IPS-15b (cell line): ENCODE measurements at regions not wholly inside any gene's neighbourhood (a gene's known extent, or its start where the extent isn't known, plus 50 kb on each side); places are given as distances from the start of the nearest gene placed in this dataset.

ENCODE experiments used
- H3K27me3 ChIP-seq: one replicate; pipeline ENCODE4 v1.6.1; 2013; ENCODE audit warnings: low read length; ENCODE audit not compliant: control insufficient read depth, insufficient read depth
- H3K36me3 ChIP-seq: one replicate; pipeline ENCODE4 v1.6.1; 2013; ENCODE audit warnings: low read length; ENCODE audit not compliant: control insufficient read depth, insufficient read depth
- H3K4me1 ChIP-seq: one replicate; pipeline ENCODE4 v1.6.1; 2013; ENCODE audit warnings: mild to moderate bottlenecking, low read length; ENCODE audit not compliant: control insufficient read depth, insufficient read depth
- H3K4me3 ChIP-seq: one replicate; pipeline ENCODE4 v1.5.1; 2013; ENCODE audit warnings: low read depth, low read length
- H3K9ac ChIP-seq: one replicate; pipeline ENCODE4 v1.6.1; 2013; ENCODE audit warnings: low read depth, mild to moderate bottlenecking, low read length
- H3K9me3 ChIP-seq: one replicate; pipeline ENCODE4 v1.6.1; 2013; ENCODE audit warnings: mild to moderate bottlenecking, low read length; ENCODE audit not compliant: control insufficient read depth, insufficient read depth

DNA sequence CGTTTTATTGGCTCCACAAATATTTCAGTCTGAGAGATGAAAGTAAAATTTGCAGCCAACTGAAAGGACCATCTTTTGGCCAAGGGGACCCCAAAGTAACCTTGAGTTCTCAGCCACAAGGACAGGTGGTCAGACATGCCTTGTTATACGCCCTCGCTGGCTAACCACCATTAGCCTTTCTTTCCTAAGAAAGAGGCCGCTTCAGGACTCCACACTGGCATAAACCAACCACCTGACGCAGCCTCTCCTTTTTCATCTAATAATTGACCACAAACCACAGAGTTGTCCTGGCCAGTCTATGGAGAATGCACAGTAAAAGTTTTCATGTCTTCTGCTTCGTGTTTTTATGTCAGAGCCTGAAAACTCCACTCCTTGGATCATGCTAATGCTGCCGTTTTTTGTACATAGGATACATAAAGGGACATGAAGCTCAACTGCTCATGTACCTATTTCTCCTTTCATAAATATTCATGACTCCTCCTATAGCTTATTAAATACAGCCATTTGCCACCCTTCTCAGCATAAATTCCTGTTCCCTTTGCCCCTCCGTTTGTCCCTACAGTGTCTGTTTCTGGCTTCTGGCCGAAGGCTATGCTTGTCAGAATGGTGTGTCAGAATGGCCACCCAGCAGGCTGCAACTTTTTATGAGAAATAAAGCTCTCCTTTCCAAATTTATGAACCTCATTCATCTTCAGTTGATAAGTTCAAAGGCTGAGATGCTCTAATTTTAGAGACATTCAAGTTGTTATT, 374.1 kb upstream of the RBMS3 start:
- no peak overlapping the region for H3K9ac ChIP-seq
- H3K36me3 ChIP-seq: no peaks in the 10 kb centered on the region
- H3K9me3 ChIP-seq: no peaks in the 10 kb centered on the region
- H3K4me3 ChIP-seq: no peak overlapping the region
- no peaks in the 10 kb centered on the region for H3K4me1 ChIP-seq
- no peaks in the 10 kb centered on the region for H3K27me3 ChIP-seq

DNA sequence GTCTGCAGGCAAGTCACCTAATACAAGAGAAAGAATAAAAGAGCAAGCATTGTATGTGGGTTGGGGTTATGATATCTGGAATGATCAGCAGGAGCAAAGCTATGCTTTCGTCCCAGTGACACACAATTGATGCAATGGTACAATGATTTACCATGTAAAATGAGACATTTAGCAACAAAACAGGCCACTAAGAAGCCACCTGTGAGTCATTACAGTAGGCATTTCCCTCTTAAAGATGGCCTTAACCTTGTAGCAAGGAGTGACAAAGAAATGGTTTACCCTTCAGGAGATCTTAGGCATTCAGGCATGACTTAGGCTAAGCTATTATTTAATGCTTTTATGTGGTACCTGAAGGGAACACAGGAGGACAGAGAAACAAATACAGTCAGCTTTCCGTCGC, 373.3 kb upstream of the RBMS3 start:
- Histone ChIP-seq H3K27me3 (no peaks in the 10 kb centered on the region), H3K9me3 (no peaks in the 10 kb centered on the region), H3K4me1 (no peaks in the 10 kb centered on the region), H3K4me3 (no peak overlapping the region), H3K9ac (no peak overlapping the region), H3K36me3 (no peaks in the 10 kb centered on the region)

DNA sequence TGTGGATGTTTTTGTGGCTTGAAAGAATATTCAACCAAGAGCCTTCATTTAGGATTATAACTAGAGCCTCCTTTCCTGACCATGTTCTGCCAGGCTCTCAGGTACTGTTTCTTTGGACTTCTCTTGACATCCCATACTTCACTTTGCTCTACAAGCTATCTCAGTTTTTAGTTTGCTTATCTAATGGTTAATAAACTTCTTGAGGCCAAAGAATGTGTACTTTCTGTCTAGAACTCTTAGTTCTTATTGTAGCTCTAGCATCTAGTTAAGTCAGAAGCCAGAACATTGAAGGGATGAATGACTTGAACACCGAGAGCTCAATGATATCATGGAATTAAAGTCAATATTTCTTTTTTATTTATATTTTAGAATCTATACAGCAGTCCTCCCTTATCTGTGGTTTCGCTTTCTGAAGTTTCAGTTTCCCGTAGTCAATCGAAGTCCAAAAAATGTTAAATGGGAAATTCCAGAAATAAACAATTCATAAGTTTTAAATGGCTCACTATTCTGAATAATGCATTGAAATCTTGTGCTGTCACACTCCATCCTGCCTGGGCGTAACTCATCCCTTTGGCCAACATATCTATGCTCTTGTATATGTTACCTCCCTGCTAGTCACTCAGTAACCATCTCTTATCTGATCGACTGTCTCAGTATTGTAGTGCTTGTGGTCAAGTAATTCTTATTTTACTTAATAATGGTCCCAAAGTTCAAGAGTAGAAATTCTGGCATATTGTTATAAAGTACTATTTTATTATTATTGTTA, 368.6 kb upstream of the RBMS3 start:
- H3K9ac ChIP-seq: no peak overlapping the region
- no peaks in the 10 kb centered on the region for H3K36me3 ChIP-seq
- H3K4me3 ChIP-seq: no peak overlapping the region
- no peaks in the 10 kb centered on the region for H3K9me3 ChIP-seq
- H3K27me3 ChIP-seq: no peaks in the 10 kb centered on the region
- H3K4me1 ChIP-seq: no peaks in the 10 kb centered on the region

DNA sequence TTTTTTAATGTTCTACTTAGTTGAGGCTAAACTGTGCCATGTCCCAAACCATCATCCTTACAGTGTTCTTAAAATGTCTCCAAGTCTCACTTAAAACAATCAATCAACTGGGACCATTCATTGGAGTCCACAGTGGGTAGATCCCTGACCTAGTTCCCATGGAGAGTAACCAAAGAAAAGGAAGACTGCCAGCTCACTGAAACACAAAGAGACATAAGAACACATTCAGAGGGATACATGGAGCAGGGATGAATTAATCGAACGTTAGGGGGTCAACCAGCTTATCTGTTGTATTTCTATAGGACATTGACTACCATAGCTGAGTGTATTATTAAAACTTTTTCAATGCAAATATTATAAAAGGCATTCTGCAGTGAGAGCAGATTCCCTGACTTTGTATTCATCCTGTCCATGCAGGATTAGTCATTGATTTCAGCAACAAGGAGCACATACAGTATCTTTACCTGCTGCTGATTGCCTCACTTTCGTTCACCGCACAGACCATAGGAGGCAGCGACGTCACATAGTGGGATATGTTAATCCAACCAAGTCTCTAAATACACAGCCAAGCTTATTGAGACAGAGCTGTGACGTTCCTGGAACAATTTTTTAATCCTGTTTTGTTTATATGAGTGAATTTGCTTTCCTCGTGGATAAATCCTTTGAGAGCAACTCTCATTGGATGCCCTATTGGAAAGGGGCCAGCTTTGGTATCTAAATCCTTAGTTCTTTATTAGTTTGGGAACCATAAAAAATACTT, 364.9 kb upstream of the RBMS3 start:
- H3K9ac ChIP-seq: no peak overlapping the region
- H3K9me3 ChIP-seq: no peaks in the 10 kb centered on the region
- no peaks in the 10 kb centered on the region for H3K4me1 ChIP-seq
- no peaks in the 10 kb centered on the region for H3K27me3 ChIP-seq
- H3K4me3 ChIP-seq: no peak overlapping the region
- no peaks in the 10 kb centered on the region for H3K36me3 ChIP-seq

DNA sequence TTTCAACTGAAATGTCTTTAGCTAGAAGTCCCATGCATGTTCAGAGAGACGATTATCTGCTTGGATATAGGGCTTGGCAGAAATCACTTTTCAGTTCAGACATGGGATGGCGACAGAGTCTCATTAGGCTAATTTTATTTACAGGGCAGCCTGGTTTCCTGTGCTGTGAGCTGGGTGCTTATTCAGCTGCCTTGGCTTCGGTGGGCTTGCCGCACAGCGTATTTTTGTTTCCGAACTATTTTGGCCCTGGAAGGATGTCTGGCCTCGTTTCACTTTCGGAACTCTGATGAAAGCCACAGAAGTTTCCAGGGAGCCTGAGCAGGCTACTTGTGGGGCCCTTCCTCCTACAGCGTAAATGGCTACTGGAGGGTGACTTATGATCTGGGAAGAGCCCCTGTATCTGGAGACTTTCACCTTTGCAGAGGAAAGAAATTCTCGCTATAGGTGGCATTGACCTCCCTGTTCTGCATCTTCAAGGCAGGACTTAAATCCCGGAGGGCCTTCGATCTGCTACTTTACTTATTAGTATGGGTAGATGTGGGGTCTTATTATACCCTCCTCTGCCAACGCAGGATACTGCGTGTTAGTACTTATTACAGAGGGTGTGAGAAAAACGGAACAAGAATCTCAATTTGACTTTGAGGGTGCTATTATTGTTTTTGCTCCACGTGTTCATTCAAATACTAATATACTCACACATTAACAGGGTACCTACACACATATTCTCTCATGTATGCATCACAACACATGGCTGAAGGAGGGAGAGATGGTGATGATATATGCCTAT, 364.0 kb upstream of the RBMS3 start:
- no peaks in the 10 kb centered on the region for H3K9me3 ChIP-seq
- no peaks in the 10 kb centered on the region for H3K4me1 ChIP-seq
- H3K9ac ChIP-seq: no peak overlapping the region
- H3K27me3 ChIP-seq: no peaks in the 10 kb centered on the region
- H3K4me3 ChIP-seq: no peak overlapping the region
- no peaks in the 10 kb centered on the region for H3K36me3 ChIP-seq

DNA sequence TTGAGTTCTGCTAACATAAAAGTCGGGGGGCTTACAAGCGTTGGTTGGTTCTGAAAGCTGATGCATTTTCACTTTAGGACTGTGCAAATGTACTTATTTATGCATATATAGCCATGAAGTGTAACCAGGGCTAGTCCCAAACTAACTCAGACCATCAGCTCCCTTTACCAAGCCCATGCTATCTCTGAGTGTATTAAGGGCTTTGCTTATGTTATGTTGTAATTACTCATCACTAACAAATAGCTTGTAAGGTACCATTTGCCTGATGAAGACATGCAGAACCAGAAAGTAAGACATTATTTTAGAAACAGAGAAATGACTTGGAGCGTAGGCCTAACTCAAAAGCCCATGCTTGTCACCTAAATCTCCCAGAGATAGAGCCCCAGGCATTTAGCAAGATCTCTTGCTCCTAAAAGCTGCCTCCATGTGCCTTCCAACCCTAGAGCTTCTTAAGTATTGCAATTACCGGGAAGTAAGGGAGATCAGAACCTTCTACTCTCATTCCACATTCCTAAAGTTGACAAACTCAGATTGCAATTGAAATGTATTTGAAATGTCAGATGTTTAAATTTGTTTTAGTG, 362.9 kb upstream of the RBMS3 start:
- H3K27me3 ChIP-seq: no peaks in the 10 kb centered on the region
- H3K36me3 ChIP-seq: no peaks in the 10 kb centered on the region
- H3K9me3 ChIP-seq: no peaks in the 10 kb centered on the region
- no peaks in the 10 kb centered on the region for H3K4me1 ChIP-seq
- no peak overlapping the region for H3K4me3 ChIP-seq
- H3K9ac ChIP-seq: no peak overlapping the region

DNA sequence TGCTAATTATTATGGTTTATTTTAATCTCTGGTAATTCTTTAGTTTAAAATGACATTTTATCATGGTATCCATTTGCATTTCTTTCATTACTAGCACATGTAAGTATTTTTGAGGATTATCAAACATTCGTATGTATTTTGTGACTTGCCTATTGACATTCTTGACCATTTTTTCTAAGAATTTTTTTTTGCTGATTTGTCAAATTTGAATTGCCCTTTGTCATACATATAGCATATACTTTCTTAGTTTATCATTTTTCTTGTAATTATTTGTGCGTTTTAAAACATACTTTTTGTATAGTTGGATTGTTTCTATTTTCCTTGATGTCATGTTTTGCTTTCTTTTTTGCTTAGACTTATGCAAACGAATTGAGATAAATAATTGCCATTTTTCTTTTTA, 358.5 kb upstream of the RBMS3 start:
- H3K4me3 ChIP-seq: no peak overlapping the region
- no peaks in the 10 kb centered on the region for H3K36me3 ChIP-seq
- H3K4me1 ChIP-seq: no peaks in the 10 kb centered on the region
- H3K27me3 ChIP-seq: no peaks in the 10 kb centered on the region
- no peaks in the 10 kb centered on the region for H3K9me3 ChIP-seq
- no peak overlapping the region for H3K9ac ChIP-seq

DNA sequence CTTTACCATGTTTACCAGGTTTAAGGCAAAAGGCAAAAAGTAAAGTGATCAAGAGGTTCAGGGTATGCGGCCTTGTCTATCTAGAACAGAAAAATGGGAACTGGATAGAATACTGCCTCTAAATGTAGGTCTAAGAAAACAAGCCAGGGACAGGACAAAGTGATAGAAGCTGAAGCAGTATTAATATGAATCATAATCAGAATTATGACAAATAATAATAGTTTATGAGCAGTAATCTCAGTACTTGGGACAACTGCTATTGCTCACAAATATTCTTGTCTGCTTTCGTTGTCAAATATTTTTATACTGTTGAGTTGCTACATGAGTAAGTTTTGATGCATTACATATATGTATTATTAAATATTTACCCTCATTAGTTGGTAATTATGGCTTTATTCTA, 356.9 kb upstream of the RBMS3 start:
- H3K9ac ChIP-seq: no peak overlapping the region
- no peaks in the 10 kb centered on the region for H3K27me3 ChIP-seq
- H3K9me3 ChIP-seq: no peaks in the 10 kb centered on the region
- no peak overlapping the region for H3K4me3 ChIP-seq
- no peaks in the 10 kb centered on the region for H3K36me3 ChIP-seq
- H3K4me1 ChIP-seq: no peaks in the 10 kb centered on the region

DNA sequence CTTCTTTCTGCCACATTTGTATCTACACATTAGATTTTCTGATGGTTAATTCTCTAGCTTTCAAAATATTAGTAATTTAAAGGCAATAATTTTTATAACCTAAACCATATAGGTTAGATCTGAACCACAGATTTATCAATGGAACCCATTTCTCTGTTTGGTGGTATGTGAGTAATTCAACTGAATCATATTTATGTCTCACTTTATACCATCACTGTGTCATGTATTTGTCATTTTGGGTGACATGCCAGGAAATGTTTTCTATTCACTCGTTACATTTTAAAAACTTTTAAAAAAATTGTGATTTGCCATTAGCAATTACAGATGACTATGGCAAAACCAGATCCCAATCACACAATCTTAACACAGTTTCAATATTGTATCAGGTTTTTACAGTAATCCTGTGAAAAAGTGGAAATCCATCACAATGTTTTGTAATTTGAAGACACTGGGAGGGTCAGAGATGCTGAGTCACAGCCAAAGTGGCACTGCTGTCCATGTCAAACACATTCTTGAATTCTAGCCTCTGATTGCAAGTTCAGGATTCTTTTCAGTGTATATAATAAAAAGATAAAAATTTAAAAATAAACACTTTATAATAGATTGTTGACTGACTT, 356.0 kb upstream of the RBMS3 start:
- H3K4me3 ChIP-seq: no peak overlapping the region
- no peaks in the 10 kb centered on the region for H3K27me3 ChIP-seq
- no peaks in the 10 kb centered on the region for H3K4me1 ChIP-seq
- H3K9ac ChIP-seq: no peak overlapping the region
- no peaks in the 10 kb centered on the region for H3K9me3 ChIP-seq
- no peaks in the 10 kb centered on the region for H3K36me3 ChIP-seq

DNA sequence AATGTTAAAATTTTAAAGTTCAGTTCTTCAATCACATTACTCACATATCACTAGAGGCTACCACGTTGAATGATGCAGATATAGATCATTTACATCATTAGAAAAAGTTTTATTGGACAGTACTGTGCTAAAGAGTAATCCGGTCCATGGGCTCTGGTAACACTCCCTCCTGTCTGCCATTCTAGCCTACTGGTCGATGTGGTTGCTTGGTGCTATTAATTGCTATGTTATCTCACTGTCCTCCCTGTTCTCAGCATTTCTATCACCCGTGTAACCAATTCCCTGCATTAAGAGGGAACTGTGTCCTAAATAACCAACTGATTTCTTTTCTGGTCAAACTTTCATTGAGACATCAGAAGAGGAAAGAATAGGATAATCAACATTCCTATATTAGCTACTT, 347.5 kb upstream of the RBMS3 start:
- Histone ChIP-seq H3K27me3 (no peaks in the 10 kb centered on the region), H3K9me3 (no peaks in the 10 kb centered on the region)

More for the DNA sequence above, 347.5 kb upstream of the RBMS3 start:
- Histone ChIP-seq H3K9ac (no peak overlapping the region), H3K4me3 (no peak overlapping the region), H3K4me1 (no peaks in the 10 kb centered on the region), H3K36me3 (no peaks in the 10 kb centered on the region)
